GM21723 (cell line): ENCODE measurements at regions not wholly inside any gene's neighbourhood (a gene's known extent, or its start where the extent isn't known, plus 50 kb on each side); places are given as distances from the start of the nearest gene placed in this dataset.
A peak's percentile ranks its signal among the peaks of the same experiment; 100 is the strongest.
"Not testable (repeated sequence)": the region's sequence is repeated elsewhere in the genome, so short reads cannot be mapped to it uniquely, and the experiment has no call there.

Experiments used
- ATAC-seq: cut with Tn5 transposase; IDR thresholded peaks from one replicate; pipeline ENCODE4 v1.9.1; 2021; ENCODE audit warnings: mild to moderate bottlenecking, moderate library complexity; ENCODE audit not compliant: unreplicated experiment

DNA sequence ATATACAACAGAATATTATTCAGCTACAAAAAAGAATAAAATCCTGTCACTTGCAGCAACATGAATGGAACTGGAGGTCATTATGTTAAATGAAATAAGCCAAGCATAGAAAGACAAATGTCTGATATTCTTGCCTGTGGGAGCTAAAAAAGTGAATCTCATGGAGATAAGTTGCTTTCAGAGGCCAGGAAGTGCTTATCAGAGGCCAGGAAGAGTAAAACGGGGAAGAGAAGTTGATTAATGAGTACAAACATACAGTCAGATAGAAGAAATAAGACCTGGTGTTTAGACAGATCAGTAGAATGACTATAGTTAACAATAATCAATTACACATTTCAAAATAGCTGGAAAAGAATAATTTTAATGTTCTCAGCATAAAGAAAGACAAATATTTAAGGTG is 54.4 kb upstream of the CPHXL start:
- no peak for ATAC-seq

DNA sequence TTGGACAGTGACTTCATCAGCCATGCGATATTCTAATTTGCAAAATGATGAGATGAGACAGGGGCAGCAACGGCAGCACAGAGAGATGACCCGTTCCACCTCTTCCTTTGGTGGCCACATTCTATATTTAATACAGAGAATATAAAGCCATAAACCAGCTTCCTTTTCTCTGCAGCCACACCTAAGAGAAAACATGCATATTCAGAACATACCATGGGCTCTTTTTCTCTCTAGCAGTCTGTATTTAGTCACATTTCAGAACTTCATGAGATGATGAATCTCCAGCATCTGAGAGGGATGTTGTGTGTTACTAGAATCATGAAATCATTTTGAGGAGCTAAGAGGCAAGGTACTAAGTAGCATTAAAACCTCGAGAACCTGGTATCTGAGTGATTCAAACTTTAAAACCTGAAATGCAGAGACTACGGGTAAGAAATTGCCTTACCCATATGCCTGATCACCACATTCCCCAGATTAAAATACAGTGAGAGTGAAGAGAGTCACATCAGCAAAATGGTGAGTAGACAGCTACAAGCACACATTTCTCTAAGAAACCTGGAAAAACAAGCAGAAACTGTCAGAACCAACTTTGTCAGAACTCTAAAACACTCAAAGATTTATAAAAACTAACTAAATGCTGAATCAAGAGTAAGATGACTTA is 55.5 kb upstream of the CPHXL start:
- ATAC-seq: no peak

DNA sequence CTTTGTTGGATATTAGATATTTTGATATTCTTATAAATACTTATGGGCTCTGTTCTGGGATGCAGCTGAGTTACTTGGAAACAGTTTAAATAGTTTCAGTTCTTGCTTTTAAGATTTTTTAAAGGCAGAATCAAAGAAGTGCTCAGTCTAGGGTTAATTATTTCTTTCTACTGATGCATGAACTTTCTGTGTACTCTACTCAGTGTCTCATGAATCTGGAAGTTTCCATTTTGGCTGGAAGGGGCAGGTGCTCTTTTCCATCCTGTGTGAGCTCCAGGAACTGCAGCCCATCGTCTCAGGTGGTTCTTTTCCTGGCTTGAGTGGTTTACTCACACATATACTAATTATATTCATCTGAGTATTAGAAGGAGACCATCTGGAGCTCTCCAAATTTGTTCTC is 61.1 kb upstream of the CPHXL start:
- ATAC-seq: no peak

DNA sequence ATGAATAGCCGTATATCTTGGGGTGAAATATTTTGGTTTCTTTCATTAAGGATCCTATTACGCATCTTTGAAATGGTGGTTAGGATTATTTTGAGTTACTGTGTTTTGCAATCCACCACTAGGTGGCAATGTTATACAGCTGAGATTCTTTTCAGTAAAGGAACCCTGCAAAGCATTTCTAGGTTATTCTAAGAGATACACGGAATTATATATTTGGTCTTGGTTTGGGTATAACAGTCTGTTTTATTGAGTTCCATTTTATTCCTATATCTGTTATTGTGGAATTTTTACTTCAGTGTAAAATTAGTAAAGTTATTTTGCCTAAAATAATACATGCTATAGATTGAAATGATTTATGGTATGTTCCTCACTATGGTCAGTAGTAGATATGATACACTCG is 62.9 kb upstream of the CPHXL start:
- ATAC-seq: peak; percentile 82

DNA sequence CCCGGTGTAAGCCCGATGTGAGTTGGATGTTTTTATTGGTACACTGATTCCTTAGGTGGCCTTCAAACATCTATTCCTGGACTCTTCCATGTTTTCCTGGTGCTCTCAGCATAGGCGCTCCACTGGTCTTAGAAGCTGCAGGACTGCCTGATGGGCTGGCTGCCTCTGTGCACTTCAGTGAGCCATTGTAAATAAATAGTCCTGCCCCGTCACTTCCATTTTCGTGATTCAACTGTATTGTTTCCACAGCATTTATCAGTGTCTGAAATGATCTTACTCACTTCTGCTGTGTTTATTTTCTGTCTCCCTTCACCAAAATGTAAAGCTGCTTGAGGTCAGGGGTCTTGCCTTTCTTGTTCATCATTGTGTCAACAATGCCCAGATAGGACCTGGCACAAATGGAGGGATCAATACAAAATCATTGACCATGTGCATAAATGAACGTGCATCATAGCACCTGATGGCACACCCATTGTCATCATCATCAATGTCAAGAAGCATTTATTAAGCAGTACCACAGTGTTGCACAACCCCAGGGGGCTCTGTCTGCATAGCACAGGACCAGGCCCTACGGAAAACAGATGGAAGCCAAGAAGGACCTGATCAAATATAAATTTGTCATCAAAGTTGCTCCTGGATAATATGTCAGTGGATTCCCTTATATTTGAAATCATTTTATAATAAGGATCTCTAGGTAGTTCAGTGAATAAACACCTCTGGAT is 66.6 kb upstream of the CPHXL start:
- no peak for ATAC-seq

DNA sequence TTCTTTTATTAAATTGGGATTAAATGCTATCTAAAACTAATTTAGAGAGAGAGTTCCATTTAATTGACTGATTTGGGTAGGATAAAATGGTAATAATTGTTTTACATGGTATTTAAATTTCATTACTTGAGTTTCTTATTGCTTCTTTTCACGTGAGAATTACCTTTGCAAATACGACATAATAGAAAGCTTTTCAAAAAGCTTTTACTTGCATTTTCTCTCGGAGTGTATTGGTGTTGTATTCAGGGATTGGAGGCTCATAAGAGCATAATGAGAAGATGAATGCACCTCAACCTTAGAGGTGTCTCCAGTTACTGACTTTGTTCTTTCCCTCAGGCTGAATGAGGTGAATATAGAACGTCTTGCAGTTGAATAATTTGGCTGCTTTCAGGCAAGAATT is 67.4 kb upstream of the CPHXL start:
- ATAC-seq: no peak

DNA sequence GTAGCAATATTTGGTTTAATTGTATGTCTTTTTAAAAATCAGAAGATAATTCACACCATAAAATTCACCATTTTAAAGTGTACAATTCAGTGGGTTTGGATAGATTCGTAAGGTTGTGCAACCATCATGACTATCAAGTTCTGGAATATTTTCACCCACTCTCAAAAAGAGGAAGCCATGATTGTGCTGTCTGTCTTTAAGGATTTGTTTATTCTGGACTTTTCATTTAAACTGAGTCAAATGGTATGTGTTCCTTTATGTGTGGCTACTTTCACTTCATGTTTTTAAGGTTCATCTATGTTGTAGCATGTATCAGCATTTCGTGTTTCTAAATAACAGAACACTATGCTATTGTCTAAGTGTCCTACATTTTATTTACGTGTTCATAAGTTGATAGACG is 68.1 kb upstream of the CPHXL start:
- ATAC-seq: no peak

DNA sequence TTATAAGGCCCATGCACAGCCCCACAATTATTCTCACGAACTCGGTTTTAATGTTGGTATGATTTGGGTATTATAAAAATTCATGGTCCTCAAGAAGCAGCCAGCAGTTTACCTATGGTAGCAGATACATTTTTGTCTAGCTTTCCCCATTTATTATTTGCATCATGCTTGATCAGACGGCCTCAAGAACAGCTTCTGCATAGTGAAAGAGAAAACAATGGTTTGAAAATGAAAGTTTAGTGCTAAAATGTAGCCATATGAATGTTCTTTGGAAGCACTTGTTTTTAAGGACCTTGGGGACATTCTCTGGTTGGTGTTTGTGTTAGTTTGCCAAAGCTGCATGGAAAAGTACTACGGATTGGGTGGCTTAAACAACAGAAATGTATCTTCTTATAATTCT is 72.4 kb upstream of the CPHXL start:
- ATAC-seq: peak; percentile 52

DNA sequence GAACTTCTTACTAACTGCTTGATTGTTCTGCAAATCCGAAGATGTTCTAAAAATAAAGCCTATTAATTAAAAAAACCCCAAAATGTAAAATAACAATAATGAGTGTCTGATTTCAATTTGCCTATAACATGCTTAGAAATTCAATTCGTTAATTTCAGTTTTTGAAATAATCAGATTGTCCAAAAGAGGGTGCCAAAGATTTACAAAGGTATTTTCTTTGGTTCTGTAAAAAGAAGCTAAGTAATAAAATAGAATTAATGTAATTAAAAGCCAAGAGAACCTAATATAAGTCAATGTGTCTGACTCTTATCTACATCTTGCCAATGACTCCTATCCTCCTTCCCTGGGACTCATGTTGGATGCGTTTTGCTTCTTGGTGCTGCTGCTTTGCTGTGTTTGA is 75.0 kb upstream of the CPHXL start:
- ATAC-seq: no peak

DNA sequence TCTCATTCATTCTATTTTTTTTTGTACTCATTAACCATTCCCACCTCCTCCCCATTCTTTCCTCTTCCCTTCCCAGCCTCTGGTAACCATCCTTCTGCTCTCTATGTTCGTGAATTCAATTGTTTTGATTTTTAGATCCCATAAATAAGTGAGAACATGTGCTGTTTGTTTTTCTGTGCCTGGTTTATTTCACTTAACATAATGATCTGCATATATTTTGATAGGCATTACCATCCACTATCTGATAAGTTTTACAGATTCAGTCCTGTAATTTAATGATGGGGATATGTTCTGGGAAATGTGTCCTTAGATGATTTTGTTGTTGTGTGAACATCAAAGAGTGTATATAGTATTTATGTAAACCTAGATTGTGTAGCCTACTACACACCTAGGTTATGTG is 77.5 kb upstream of the CPHXL start:
- ATAC-seq: no peak

DNA sequence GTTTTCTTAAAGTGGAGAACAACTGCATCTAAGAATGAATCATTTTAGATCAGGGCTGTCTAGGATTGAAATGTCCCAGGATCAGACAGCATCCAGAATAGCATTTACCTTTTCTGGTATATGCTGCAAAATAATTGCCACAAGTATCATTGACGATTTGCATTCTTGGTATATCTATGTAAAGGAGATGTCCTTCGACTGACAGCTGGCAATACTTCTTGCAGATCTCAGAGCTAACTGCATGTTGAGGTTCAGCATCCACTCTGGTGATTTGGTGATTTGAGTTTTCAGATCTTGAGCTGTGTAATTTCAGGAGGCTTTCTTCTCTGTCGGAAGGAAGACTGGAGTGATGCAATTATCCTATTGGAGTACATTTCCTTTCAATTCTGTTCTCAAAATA is 78.1 kb upstream of the CPHXL start:
- ATAC-seq: no peak

DNA sequence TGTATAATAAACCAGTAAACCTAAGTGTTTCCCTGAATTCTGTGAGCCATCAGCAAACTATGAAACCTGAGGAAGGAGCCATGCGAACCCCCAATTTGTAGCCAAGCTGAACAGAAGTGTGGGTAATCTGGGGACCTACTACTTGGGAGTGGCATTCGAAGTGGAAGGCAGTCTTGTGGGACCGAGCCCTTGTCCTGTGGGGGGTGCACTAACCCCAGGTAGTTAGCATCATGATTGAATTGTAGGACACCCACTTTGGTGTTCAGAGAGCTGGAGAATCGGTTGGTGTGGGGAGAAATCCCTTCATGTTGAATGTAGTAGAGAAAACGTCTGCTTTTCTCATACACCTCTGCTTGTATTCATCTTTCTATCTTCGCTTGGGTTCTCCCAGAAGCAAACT is 79.7 kb upstream of the CPHXL start:
- ATAC-seq: no peak

DNA sequence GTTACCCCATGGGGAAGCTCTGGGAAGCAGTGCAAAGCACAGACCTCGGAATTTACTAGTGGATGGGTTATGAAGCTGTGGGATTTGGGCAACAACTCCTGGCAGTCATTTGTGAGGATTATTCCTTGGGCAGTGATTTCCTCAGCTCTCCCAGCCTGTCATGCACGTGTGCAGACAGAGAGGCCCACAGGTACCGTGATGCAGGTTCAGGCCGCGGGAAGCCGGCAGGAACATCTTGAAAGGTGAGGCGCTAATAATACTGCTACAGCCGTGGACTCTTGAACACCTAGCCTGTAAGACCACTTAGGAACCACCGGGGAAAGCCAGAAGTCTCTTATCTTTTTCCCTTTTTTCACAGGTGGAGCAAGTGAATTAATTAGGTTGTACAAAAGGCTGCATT is 80.2 kb upstream of the CPHXL start:
- ATAC-seq: no peak

DNA sequence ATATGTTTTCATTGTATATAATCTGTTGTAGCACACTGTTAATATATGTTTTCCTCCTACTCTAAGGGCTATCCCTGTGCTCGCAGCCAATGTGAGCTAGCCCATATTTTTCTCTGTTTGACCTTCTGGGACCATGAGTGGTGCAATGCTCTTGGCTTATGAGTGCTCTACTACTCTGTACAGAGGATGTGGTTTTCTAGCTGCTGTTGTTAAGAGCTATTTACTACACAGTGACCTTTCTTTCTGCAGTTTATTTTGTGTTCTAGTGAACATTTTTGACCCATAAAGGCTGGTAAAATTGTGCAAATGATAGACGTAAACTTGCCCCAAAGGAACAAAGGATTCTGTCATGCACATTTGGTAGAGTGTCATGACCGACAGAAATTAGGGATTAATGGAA is 84.1 kb upstream of the CPHXL start:
- no peak for ATAC-seq

DNA sequence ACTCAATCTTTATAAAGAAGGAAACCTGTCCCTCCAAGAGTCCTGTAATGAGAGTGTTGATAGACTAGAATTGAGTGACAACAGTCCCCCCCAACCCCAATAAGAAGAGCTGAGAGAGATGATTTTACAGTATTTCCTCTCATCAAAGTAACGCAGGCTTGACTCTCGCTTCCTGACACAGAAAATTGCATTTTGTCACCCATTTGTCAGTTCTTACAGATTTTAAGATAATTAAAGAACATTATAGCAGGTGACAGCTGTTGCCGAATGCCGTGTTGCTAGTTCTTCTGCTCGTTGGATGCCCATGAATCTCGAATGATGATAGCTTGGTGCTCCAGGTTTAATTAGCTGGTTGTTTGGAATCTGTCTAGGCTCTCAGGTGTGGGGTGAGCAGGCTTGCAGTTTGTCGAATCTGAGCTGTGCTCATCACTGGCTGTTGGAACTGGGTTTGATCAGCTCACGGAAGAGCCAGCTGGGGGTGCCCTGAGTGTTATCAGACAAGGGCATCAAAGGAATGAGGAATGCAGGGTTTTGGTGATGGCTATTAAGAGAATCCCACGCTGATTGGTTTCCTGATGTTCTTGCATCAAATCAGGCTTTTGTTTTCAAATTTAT is 84.8 kb upstream of the CPHXL start:
- ATAC-seq: no peak

DNA sequence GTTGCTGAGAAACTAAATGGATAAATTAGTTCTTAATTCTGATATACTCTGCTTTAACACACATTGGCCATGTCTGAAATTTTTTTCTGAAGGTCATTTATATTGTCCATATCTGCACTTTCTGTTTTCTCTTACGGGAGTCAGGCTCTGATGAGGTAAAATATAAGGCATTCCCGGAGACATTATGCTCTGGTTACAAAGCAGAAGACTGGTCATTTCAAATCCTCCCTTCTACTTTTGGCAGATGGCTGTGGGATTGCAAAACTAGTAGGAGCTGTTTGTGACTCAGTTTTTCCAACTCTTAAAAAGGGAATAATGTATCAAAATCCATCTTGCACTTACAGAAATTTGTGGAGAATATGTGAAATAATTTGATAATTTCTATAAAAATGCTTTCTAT is 92.2 kb upstream of the CPHXL start:
- no peak for ATAC-seq

DNA sequence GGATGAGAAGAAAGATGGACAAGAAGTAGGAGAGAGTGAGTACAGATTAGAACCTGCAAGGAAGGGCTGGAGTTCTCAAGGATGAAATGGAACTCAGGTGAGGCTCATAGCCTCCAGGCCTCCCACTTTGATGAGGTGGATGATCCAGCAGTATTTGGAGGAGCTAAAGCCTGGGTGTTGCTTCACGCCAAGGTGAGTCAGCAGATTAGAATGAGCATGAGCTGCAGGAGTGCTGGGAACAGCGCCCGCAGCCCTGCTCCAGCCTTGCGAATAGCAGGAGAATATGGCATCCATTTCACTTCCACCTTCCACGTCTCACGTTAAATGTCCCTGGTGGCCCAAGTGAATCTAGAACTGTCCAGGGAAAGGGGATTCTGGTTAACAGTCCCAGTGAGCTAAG is 94.4 kb upstream of the CPHXL start:
- ATAC-seq: no peak

DNA sequence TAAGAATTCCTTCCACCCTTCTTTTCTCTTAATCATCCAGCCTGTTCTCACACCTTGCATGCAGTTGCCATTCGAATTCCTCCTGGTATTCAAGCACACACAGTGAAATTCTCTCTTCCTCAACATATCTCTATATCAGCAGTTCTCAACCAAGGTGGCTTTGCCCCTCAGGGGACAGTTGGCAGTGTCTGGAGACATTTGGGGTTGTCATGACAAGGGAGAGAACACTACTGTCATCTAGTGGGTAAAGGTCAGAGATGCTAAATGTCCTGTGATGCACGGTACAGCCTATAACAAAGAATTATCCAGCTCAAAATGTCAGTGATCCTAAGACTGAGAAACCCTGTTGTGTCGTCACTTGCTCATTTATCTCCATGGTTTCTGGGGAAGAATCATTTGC is 94.8 kb upstream of the CPHXL start:
- no peak for ATAC-seq

DNA sequence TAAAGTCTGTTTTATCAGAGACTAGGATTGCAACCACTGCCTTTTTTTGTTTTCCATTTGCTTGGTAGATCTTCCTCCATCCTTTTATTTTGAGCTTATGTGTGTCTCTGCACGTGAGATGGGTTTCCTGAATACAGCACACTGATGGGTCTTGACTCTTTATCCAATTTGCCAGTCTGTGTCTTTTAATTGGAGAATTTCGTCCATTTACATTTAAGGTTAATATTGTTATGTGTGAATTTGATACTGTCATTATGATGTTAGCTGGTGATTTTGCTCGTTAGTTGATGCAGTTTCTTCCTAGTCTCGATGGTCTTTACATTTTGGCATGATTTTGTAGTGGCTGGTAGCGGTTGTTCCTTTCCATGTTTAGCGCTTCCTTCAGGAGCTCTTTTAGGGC is 99.5 kb upstream of the CPHXL start:
- not testable (repeated sequence) for ATAC-seq

DNA sequence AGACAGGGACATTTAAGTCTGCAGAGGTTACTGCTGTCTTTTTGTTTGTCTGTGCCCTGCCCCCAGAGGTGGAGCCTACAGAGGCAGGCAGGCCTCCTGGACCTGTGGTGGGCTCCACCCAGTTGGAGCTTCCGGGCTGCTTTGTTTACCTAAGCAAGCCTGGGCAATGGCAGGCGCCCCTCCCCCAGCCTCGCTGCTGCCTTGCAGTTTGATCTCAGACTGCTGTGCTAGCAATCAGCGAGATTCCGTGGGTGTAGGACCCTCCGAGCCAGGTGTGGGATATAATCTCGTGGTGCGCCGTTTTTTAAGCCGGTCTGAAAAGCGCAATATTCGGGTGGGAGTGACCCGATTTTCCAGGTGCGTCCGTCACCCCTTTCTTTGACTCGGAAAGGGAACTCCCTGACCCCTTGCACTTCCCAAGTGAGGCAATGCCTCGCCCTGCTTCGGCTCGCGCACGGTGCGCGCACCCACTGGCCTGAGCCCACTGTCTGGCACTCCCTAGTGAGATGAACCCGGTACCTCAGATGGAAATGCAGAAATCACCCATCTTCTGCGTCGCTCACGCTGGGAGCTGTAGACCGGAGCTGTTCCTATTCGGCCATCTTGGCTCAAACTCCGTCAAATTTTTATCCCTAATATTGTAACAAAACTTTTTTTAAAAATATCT is 101.2 kb upstream of the CPHXL start:
- not testable (repeated sequence) for ATAC-seq

DNA sequence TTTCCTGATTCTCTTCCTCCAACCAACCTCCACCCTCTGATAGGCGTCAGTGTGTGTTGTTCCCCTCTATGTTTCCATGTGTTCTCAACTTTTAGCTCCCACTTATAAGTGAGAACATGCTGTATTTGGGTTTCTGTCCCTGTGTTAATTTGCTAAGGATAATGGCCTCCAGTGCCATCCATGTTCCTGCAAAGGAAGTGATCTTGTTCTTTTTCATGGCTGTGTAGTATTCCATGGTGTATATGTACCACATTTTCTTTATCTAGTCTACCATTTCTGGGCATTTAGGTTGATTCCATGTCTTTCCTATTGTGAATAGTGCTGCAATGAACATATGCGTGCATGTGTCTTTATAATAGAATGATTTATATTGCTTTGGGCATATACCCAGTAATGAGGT is 107.1 kb upstream of the CPHXL start:
- not testable (repeated sequence) for ATAC-seq
